Tibial nerve (tissue), 4 donors: ENCODE measurements at regions not wholly inside any gene's neighbourhood (a gene's known extent, or its start where the extent isn't known, plus 50 kb on each side); places are given as distances from the start of the nearest gene placed in this dataset.

Source experiments
- DNase-seq, 2 donors: peaks; one replicate each; pipeline ENCODE4 v3.0.0-alpha.2; 2019; ENCODE audit warnings: low spot score in 2 of 2
- H3K27ac ChIP-seq, 4 donors: fragments of 200-600 bp; sonication (generic) in 3 of 4; one replicate each; pipeline ENCODE4 v1.5.1; 2017 to 2019; ENCODE audit warnings: mild to moderate bottlenecking in 1 of 4
- H3K27me3 ChIP-seq, 2 donors: fragments of 200-600 bp; sonication (generic) in 1 of 2; one replicate each; pipeline versions ENCODE4 v1.5.1 to v1.6.0; 2017 to 2019
- H3K36me3 ChIP-seq, 3 donors: fragments of 200-600 bp; sonication (generic); one replicate each; pipeline ENCODE4 v1.5.1; 2018 to 2019
- H3K4me1 ChIP-seq, 4 donors: fragments of 200-600 bp; sonication (generic) in 3 of 4; one replicate each; pipeline ENCODE4 v1.5.1; 2017 to 2019
- H3K4me3 ChIP-seq, 4 donors: fragments of 200-600 bp; sonication (generic) in 3 of 4; one replicate each; pipeline ENCODE4 v1.5.1; 2017 to 2019; ENCODE audit warnings: mild to moderate bottlenecking in 1 of 4, moderate library complexity in 1 of 4
- H3K9me3 ChIP-seq, 4 donors: fragments of 200-600 bp; sonication (generic) in 3 of 4; one replicate each; pipeline ENCODE4 v1.5.1; 2017 to 2019
- EP300 ChIP-seq, 2 donors: sonication (generic); formaldehyde crosslinking; IDR thresholded peaks; one replicate each; pipeline ENCODE4 v1.6.1; 2017; ENCODE audit warnings: antibody characterized with exemption in 2 of 2, mild to moderate bottlenecking in 1 of 2
- POLR2A ChIP-seq, 2 donors: fragments of 450-650 bp; IDR thresholded peaks; one replicate each; pipeline ENCODE4 v1.6.1; 2017; ENCODE audit warnings: antibody characterized with exemption in 2 of 2, mild to moderate bottlenecking in 2 of 2, moderate library complexity in 2 of 2
- WGBS, 2 donors: methylation state at CpG; one replicate each; pipeline ENCODE4 v1.1.5; 2018; 5-methylcytosine and 5-hydroxymethylcytosine counted together
- TF ChIP-seq, protein P1 (sequence below), 5 experiments: fragments of 200-600 bp in 3 of 5; fragments of 450-650 bp in 2 of 5; sonication (generic) in 3 of 5; IDR thresholded peaks; one replicate each; pipeline ENCODE4 v1.5.1; 2016 to 2019; ENCODE audit warnings: antibody characterized with exemption in 5 of 5, mild to moderate bottlenecking in 3 of 5, moderate library complexity in 2 of 5

DNA sequence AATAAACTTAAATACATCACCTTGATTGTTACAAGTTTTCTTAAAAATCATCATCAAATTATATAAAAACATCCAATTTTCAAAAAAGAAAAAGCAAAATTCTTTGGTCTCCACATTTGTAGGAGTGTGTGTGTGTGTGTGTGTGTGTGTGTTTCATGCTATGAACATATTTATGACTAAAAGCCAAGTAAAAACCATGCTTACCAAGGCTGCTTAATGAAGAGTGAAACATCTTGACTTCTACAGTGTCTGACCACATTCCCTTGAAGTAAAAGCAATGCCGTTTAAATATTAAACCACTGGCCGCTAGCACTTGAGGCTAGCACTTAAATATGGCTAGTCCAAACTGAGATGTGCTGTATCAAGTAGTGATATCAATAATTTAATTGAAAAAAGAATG lies 549.1 kb upstream of the CCNG1 start:
- Histone ChIP-seq H3K36me3 (no peaks in the 10 kb centered on the region), H3K27me3 (no peaks in the 10 kb centered on the region), H3K4me1 (no peaks in the 10 kb centered on the region), H3K9me3 (no peaks in the 10 kb centered on the region), H3K4me3 (no peak overlapping the region), H3K27ac (no peak overlapping the region)
- no peak for DNase-seq
- 94 to 96% methylated on average over 2 of the region's 2 CpGs for WGBS, 2 donors
- TF ChIP-seq EP300 (IDR thresholded peaks at IDR 0.05) (no peak), POLR2A (IDR thresholded peaks at IDR 0.05) (no peak)
- TF ChIP-seq, protein P1, sequence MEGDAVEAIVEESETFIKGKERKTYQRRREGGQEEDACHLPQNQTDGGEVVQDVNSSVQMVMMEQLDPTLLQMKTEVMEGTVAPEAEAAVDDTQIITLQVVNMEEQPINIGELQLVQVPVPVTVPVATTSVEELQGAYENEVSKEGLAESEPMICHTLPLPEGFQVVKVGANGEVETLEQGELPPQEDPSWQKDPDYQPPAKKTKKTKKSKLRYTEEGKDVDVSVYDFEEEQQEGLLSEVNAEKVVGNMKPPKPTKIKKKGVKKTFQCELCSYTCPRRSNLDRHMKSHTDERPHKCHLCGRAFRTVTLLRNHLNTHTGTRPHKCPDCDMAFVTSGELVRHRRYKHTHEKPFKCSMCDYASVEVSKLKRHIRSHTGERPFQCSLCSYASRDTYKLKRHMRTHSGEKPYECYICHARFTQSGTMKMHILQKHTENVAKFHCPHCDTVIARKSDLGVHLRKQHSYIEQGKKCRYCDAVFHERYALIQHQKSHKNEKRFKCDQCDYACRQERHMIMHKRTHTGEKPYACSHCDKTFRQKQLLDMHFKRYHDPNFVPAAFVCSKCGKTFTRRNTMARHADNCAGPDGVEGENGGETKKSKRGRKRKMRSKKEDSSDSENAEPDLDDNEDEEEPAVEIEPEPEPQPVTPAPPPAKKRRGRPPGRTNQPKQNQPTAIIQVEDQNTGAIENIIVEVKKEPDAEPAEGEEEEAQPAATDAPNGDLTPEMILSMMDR (IDR thresholded peaks at IDR 0.05): no peak

DNA sequence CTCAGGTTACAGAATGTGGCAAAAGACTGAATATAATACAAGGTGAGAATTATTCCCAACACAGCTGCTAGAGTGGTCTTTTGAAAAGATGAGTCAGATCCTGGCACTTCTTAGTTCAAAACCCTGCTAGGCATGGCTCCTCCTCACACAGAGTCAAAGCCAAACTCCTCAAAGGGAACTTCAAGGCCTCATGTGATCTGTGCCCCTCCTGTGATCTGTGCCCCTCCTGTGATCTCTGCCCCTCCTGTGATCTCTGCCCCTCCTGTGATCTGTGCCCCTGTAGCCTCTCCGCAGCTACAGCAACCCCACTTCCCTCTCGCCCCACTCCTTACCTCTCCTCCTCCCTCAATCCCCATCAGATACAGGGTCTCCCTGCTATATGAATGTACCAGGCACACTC lies 525.5 kb upstream of the CCNG1 start:
- Histone ChIP-seq H3K27me3 (no peaks in the 10 kb centered on the region), H3K4me3 (no peak overlapping the region), H3K36me3 (no peaks in the 10 kb centered on the region), H3K4me1 (no peaks in the 10 kb centered on the region), H3K27ac (no peak overlapping the region), H3K9me3 (no peaks in the 10 kb centered on the region)
- 31 to 42% methylated on average over 2 of the region's 2 CpGs for WGBS, 2 donors
- DNase-seq: no peak
- TF ChIP-seq EP300 (IDR thresholded peaks at IDR 0.05): no peak
- TF ChIP-seq, protein P1 (IDR thresholded peaks at IDR 0.05): no peak
- TF ChIP-seq POLR2A (IDR thresholded peaks at IDR 0.05): no peak

DNA sequence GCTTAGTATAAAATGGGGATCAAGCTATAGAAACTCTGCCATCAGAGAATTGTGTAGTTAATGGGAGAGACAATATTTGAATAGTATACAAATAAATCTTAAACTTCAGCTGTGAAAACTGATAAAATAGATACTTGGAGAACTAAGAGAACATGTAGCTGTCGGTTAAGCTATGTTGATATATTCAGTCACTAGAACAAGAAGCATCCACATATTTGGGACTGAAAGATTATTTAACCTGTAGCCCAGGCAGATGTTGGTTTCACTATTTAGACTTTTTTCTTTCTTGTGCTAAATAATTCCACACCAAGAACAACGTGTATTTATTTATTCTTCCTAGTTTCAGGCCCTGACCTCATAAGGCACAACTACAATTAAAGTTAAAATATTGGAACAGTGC lies 521.0 kb upstream of the CCNG1 start:
- DNase-seq: no peak
- Histone ChIP-seq H3K4me1 (no peaks in the 10 kb centered on the region), H3K27me3 (no peaks in the 10 kb centered on the region), H3K9me3 (peaks cover 0 to 3% (median 0%) of the 10 kb centered on the region in 4 donors), H3K27ac (no peak overlapping the region), H3K36me3 (no peaks in the 10 kb centered on the region), H3K4me3 (no peak overlapping the region)
- 52 to 57% methylated on average over 2 of the region's 2 CpGs for WGBS, 2 donors
- TF ChIP-seq POLR2A (IDR thresholded peaks at IDR 0.05) (no peak), EP300 (IDR thresholded peaks at IDR 0.05) (no peak)
- TF ChIP-seq, protein P1 (IDR thresholded peaks at IDR 0.05): no peak

DNA sequence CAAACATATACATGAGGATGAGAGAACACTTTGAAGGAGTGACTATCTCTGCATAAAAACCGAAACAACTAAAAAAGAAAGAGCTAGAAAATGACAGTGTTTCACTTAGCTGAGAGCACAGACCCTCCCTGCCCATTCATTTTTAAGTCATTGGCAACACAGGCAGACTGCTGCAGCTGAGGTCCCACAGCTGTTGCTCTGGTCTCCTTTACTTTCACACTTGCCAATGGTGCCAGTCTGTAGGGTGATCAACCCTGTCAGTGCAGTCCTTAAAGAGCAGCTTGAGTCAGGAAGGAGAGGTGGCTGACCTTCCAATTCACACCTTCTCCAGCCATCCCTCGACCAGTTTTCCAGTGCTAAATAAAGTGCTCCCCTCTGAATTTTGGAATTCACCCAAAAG lies 508.3 kb upstream of the CCNG1 start:
- no peak overlapping the region for H3K27ac ChIP-seq
- TF ChIP-seq POLR2A (IDR thresholded peaks at IDR 0.05): no peak
- TF ChIP-seq, protein P1 (IDR thresholded peaks at IDR 0.05): no peak
- no peak for TF ChIP-seq EP300 (IDR thresholded peaks at IDR 0.05)
- H3K9me3 ChIP-seq: peaks cover 0 to 15% (median 3%) of the 10 kb centered on the region in 4 donors
- WGBS, 2 donors: 52 to 58% methylated on average over 2 of the region's 2 CpGs
- H3K36me3 ChIP-seq: no peaks in the 10 kb centered on the region
- no peaks in the 10 kb centered on the region for H3K4me1 ChIP-seq
- H3K4me3 ChIP-seq: no peak overlapping the region
- no peak for DNase-seq
- no peaks in the 10 kb centered on the region for H3K27me3 ChIP-seq

DNA sequence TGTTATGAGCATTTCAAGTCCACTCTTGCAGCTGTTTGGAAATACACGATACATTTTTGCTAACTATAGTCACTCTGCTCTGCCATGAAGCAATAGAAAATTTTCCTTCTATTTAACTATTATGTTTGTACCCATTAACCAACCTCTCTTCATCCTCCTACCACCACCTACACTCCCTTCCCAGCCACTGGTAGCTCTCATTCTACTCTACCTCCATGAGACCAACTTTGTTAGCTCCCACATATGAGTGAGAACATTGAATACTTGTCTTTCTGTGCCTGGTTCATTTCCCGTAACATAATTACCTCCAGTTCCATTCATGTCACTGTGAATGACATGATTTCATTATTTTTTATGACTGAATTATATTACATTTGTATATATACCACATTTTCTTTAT lies 505.9 kb upstream of the CCNG1 start:
- 66 to 85% methylated on average over 2 of the region's 2 CpGs for WGBS, 2 donors
- H3K27me3 ChIP-seq: no peaks in the 10 kb centered on the region
- TF ChIP-seq POLR2A (IDR thresholded peaks at IDR 0.05): no peak
- TF ChIP-seq, protein P1 (IDR thresholded peaks at IDR 0.05): no peak
- TF ChIP-seq EP300 (IDR thresholded peaks at IDR 0.05): no peak

More for the DNA sequence above, 505.9 kb upstream of the CCNG1 start:
- no peak overlapping the region for H3K4me3 ChIP-seq
- no peaks in the 10 kb centered on the region for H3K4me1 ChIP-seq
- DNase-seq: no peak
- H3K27ac ChIP-seq: no peak overlapping the region
- peaks cover 0 to 32% (median 3%) of the 10 kb centered on the region in 4 donors for H3K9me3 ChIP-seq
- H3K36me3 ChIP-seq: no peaks in the 10 kb centered on the region
